GM12892 (cell line): ENCODE measurements at regions not wholly inside any gene's neighbourhood (a gene's known extent, or its start where the extent isn't known, plus 50 kb on each side); places are given as distances from the start of the nearest gene placed in this dataset.

Experiments used
- POLR2A ChIP-seq: IDR thresholded peaks from 2 replicates; pipeline ENCODE4 v1.6.1; 2011; ENCODE audit warnings: low read depth, low read length, control low read depth
- POLR2AphosphoS5 ChIP-seq: IDR thresholded peaks from 2 replicates; pipeline ENCODE4 v1.6.1; 2011; ENCODE audit warnings: low read depth, low read length, control low read depth
- TAF1 ChIP-seq: IDR thresholded peaks from 2 replicates; pipeline ENCODE4 v1.6.1; 2011; ENCODE audit warnings: low read depth, mild to moderate bottlenecking, control low read depth, low read length, borderline replicate concordance

DNA sequence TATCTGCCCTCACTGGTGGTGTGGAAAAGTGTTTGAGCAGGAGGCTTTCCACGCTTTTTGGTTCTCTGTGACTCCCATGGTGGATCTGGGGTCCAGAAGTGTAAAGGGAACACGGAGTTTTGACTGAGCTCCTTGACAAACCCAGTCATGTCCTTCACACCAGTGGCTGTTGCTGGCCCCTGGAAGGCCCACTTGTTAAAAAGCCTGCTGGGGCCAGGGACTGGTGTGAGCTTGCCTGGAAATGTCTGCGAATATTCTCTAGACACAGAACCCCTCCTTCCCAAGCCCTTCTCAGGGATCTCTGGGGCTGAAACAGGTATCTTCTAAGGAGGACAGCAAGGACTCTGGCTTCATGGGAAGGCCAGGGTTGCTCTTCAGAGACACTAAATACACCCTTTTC lies 343.0 kb downstream of the TCERG1L start:
- TF ChIP-seq POLR2AphosphoS5 (no peak), POLR2A (no peak), TAF1 (no peak)
